LNCaP clone FGC (cell line): ENCODE measurements at regions not wholly inside any gene's neighbourhood (a gene's known extent, or its start where the extent isn't known, plus 50 kb on each side); places are given as distances from the start of the nearest gene placed in this dataset.
"Not testable (repeated sequence)": the region's sequence is repeated elsewhere in the genome, so short reads cannot be mapped to it uniquely, and the experiment has no call there.

Source experiments
- DNase-seq: peaks from one replicate; pipeline ENCODE4 v3.0.0-alpha.2; 2011; ENCODE audit warnings: low read depth
- H3K4me3 ChIP-seq: 2 replicates; pipeline ENCODE4 v1.5.1; 2011; ENCODE audit warnings: mild to moderate bottlenecking, low read depth, low read length, control low read depth
- TF ChIP-seq, protein P1 (sequence below): IDR thresholded peaks from 2 replicates; pipeline ENCODE4 v1.5.1; 2012; ENCODE audit warnings: mild to moderate bottlenecking; ENCODE audit not compliant: control insufficient read depth, insufficient read depth; ENCODE audit errors: extremely low read depth

DNA sequence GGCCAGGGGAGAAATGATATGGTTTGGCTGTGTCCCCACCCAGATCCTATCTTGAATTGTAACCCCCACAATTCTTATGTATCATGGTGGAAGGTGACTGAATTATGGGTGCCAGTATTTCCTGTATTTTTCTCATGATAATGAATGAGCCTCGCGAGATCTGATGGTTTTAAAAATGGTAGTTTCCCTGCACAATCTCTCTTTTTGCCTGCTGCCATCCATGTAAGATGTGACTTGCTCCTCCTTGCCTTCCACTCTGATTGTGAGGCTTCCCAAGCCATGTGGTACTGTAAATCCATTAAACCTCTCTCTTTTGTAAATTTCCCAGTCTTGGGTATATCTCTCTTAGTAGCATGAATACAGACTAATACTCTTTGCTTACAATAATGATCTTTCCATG is 1453.9 kb upstream of the B3GALT2 start:
- TF ChIP-seq, protein P1, sequence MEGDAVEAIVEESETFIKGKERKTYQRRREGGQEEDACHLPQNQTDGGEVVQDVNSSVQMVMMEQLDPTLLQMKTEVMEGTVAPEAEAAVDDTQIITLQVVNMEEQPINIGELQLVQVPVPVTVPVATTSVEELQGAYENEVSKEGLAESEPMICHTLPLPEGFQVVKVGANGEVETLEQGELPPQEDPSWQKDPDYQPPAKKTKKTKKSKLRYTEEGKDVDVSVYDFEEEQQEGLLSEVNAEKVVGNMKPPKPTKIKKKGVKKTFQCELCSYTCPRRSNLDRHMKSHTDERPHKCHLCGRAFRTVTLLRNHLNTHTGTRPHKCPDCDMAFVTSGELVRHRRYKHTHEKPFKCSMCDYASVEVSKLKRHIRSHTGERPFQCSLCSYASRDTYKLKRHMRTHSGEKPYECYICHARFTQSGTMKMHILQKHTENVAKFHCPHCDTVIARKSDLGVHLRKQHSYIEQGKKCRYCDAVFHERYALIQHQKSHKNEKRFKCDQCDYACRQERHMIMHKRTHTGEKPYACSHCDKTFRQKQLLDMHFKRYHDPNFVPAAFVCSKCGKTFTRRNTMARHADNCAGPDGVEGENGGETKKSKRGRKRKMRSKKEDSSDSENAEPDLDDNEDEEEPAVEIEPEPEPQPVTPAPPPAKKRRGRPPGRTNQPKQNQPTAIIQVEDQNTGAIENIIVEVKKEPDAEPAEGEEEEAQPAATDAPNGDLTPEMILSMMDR, result no peak
- H3K4me3 ChIP-seq, result no peak overlapping the region
- DNase-seq, result no peak

DNA sequence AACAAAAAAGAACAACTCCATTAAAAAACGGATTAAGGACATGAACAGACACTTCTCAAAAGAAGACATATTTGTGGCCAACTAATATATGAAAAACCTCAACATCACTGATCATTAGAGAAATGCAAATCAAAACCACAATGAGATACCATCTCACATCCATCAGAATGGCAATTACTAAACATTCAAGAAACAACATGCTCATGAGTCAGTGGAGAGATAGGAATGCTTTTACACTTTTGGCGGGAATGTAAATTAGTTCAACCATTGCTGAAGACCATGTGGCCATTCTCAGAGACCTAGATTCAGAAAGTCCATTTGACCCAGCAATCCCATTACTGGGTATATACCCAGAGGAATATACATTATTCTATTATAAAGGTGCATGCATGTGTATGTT is 1442.6 kb upstream of the B3GALT2 start:
- H3K4me3 ChIP-seq, result no peak overlapping the region
- TF ChIP-seq, protein P1, result no peak
- DNase-seq, result no peak

- TF ChIP-seq, protein P1, result no peak
- no peak overlapping the region for H3K4me3 ChIP-seq
- DNase-seq, result no peak
These were observed 1438.4 kb upstream of the B3GALT2 start for GRCh38 chr1:194624833-194625232.

GRCh38 chr1:194618101-194618500 is 1431.7 kb upstream of the B3GALT2 start:
- no peak overlapping the region for H3K4me3 ChIP-seq
- TF ChIP-seq, protein P1, result no peak

DNA sequence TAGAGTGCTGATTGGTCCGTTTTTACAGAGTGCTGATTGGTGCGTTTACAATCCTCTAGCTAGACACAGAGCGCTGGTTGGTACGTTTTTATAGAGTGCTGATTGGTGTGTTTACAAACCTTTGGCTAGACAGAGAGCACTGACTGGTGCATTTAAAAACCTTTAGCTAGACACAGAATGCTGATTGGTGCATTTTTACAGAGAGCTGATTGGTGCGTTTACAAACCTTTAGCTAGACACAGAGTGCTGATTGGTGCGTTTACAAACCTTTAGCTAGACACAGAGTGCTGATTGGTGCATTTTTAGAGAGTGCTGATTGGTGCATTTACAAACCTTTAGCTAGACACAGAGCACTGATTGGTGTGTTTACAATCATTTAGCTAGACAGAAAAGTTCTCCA is 1430.9 kb upstream of the B3GALT2 start:
- not testable (repeated sequence) for H3K4me3 ChIP-seq, DNase-seq

More at GRCh38 chr1:194618101-194618500, 1431.7 kb upstream of the B3GALT2 start:
- DNase-seq, result no peak

DNA sequence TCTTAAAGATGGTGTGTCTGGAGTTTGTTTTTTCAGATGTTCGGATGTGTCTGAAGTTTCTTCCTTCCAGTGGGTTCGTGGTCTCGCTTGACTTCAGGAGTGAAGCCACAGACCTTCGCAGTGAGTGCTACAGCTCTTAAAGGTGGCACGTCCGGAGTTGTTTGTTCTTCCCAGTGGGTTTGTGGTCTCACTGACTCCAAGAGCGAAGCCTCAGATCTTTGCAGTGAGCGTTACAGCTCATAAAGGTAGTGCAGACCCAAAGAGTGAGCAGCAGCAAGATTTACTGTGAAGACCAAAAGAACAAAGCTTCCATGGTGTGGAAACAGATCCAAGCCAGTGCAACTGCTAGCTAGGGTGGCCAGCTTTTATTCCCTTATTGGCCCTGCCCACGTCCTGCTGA is 1430.4 kb upstream of the B3GALT2 start:
- H3K4me3 ChIP-seq, result no peak overlapping the region
- TF ChIP-seq, protein P1, result no peak
- no peak for DNase-seq

DNA sequence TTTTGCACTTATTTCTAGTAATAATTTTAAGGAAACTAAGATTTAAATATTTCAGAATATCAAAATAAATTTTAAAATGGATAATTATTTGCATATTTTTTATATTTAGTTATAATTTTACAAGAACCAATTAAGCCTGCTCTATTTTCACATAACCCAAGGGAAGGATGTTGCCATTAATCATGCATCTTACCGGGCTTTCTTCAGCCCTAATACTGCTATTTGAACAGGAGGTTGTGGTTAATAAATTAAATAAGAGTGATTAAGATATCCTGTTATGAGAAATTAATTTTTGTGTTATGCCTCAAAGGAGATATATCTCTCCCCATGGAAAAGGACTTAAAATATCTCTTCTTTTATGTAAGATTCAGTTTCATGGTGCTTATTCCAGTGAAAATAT is 1415.8 kb upstream of the B3GALT2 start:
- TF ChIP-seq, protein P1, result no peak
- DNase-seq, result no peak
- H3K4me3 ChIP-seq, result no peak overlapping the region
